Cardiac septum (tissue), 1 donor: ENCODE measurements at regions not wholly inside any gene's neighbourhood (a gene's known extent, or its start where the extent isn't known, plus 50 kb on each side); places are given as distances from the start of the nearest gene placed in this dataset.
"Not testable (repeated sequence)": the region's sequence is repeated elsewhere in the genome, so short reads cannot be mapped to it uniquely, and the experiment has no call there.

Experiments used
- DNase-seq: peaks from one replicate; pipeline ENCODE4 v3.0.0-alpha.2; 2020; ENCODE audit warnings: low spot score
- intact Hi-C: fragments of 100-400 bp; cut with DNase I; formaldehyde crosslinking; loops from one replicate; pipeline ENCODE4 v1.14.0; 2022
- donor health status: DM: no; HTN: no; CAD: no.

DNA sequence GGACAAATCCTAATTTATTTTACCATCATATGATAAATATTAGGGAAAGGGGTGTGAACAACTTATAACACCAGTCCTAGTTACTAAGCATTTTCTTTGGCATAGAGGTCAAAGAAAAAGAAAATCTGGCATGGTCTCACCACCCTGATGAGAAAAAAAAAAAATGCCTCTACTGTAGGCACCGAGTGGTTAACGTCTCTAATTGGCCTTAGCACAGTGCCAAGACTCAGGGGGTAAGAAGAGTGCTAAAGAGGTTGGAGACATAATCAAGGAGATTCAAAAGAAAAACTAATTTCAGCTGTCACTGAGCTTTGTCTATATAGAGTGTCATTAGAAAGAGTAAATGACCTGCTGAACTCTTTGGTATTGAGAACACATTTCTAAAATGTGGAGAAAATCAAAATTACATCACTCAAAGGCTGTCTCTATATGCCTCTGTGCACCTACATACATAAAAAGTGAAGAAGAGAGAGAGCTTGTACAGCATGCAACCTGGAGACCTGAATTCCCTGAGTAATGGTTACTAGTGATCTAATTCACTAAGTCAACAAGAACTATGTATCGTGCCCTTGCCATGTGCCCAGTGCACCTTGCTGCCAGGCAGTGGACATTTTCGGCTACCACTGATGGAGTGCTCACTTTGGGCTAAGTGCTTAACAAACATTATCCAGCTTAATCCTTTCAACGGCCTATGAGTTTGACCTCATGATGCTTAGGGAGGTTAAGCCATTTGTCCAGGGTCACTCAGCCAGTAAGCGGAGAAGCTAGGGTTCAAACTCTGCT lies 113.8 kb upstream of the G2E3 start:
- intact Hi-C loops: no loop called here
- DNase-seq: no peak

DNA sequence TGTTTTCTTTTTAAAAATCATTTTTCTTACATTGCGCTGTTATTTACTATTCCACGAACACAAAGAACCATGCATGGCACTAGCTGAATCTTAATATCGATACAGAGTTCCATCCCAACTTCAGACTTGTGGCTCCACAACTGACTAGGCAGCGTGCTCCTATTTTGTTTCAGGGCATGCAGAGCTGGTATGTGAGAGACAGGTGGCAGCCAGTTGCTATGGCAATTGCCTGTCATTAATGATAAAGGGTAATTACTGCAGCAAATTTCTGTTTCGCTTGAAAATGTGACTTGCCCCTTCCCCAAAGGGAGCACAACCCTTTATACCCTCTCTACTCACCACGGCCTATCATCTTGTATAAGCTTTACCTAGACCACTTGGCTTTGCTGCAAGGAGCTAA lies 113.1 kb upstream of the G2E3 start:
- intact Hi-C loops: no loop called here
- DNase-seq: no peak

DNA sequence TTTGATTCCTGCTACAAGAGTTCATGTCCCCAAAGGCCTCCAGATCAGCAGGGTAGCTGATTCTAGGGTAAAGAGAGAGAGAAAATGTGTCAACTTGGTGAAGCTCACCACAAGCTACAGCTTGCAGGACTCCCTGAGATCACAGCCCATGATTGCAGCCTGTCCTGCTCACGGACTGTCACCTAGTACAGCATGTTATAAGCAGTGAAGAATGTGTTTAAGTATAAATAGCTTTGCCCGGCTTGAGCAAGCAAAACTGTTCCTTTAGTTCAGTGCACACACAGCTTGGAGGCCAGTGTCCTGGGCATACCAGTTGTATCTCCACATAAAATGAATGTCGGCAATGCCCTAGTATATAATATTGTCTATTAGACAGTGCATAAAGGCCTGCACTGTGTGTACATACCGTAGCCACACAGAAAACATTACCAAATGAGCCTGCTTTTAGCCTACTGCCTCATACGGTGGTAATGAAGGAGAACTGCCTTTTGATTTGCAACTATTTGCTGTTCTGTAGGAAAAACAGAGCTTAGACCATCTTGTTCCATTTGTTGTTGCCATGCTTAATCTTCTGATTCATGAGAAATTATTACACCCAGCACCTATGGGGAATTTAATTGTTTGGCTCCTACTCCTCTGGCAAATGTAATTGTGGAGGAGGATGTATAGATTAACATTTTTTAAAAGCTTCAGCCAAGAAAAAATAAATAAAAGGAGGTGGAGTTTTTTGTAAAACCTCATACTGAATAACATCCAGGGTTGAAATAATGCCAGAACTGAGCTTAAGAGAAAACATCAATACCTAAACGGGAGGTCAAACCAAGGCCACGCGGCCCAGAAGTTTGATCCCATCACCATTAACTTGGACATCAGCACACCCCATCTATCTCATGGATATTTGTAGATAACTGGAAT lies 108.1 kb upstream of the G2E3 start:
- DNase-seq: no peak
- intact Hi-C loops: no loop called here

DNA sequence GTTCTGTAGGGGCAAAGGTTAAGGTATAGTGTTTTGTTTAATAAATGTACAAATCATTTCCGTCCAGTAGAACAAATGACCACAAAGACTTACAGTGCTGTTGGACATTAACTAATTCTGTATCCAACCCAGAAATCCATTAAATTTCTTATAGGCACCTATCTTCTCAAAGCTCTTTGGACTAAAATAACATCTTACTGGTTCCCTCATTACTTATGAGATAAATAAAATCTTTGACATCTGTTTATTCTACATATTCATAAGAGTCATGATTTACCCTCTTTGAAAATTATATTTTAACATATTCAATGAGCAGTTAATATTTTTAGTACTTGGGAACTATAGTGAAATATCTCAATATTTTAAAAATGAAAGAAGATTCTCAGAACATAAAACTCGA lies 102.7 kb upstream of the G2E3 start:
- intact Hi-C loops: no loop called here
- DNase-seq: no peak

DNA sequence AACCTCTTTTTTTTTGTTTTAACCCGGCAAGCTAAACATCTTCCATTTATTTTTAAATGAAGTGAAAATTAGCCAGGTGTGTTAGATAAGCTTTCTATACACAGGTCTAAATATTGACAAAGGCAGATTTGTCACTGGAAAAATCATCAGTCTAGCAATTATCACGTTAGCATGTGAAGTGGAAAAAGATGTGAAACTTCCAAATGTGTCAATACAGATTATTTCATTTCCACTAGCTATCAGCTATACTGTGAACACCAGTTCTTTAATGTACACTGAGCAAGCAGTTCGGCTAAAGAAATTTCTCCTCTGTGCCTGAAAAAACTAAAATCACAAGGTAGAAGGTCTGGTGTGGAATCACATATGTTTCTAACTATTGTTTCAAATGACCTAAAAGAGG lies 96.6 kb upstream of the G2E3 start:
- DNase-seq: no peak
- intact Hi-C loops: no loop called here

DNA sequence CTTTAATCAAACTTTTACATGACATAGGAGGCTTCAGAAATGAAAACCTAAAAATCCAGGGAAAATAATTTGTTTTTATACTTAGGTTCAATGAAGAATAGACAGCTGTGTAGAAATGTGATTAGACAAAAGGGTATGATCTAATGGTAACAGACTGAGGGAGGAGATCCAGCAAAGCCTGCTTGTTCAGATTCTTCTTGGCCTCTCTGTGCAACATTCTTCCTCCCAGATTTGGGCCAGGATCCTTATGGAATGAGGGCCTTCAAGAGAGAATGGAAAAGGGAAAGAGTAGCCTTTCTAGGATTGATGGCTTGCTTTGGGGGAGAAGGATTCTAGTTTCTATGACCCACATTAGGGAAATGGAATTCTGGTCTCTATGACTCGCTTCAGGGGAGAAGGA lies 94.5 kb upstream of the G2E3 start:
- intact Hi-C loops: no loop called here
- DNase-seq: no peak

DNA sequence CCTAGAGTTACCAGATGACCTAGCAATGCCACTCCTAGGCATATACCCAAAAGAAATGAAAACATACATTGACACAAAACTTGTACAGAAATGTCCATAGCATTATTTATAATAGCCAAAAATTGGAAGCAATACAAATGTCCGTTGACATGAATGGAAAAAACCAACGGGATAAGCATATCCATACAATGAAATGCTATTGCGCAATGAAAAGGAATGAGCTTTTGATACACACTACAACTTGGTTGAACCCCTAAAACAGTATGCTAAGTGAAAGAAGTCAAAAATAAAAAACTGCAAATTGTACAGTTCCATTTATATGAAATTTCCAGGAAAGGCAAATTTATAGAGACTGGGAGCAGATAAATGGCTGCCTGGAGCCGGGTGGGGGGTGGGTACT lies 90.6 kb upstream of the G2E3 start:
- intact Hi-C loops: no loop called here
- DNase-seq: no peak

DNA sequence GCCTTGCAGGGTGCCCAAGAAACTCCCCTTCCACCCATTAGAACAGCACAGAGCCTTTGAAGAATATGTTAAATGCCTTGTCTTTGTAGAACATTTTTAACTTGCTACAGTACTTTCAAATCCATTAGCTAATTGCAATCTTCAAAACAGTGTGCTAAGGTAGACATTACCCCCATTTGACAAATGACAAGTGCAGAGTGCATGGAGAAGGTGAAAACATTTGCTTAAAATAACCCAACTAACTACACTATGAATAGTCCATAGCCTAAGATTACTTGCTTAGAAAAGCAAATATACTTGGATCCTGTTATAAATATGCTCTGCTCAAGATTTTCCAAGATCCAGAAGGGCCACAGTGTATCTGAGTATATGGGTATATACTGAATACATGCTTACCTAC lies 87.0 kb upstream of the G2E3 start:
- no peak for DNase-seq
- intact Hi-C loops: no loop called here

DNA sequence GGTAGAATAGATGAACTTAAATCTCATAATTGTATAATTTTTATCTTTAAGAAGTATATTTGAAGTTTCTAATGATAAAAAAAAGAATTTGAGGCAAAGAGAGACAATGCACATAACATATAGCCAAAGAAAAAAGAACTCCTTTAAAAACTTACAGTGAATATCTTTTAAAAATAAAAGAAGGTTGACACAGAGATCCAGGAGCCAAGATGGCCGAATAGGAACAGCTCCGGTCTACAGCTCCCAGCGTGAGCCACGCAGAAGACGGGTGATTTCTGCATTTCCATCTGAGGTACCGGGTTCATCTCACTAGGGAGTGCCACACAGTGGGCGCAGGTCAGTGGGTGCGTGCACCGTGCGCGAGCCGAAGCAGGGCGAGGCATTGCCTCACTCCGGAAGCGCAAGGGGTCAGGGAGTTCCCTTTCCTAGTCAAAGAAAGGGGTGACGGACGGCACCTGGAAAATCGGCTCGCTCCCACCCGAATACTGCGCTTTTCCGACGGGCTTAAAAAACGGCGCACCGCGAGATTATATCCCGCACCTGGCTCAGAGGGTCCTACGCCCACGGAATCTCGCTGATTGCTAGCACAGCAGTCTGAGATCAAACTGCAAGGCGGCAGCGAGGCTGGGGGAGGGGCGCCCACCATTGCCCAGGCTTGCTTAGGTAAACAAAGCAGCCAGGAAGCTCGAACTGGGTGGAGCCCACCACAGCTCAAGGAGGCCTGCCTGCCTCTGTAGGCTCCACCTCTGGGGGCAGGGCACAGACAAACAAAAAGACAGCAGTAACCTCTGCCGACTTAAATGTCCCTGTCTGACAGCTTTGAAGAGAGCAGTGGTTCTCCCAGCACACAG lies 84.9 kb upstream of the G2E3 start:
- intact Hi-C loops, DNase-seq: not testable (repeated sequence)

DNA sequence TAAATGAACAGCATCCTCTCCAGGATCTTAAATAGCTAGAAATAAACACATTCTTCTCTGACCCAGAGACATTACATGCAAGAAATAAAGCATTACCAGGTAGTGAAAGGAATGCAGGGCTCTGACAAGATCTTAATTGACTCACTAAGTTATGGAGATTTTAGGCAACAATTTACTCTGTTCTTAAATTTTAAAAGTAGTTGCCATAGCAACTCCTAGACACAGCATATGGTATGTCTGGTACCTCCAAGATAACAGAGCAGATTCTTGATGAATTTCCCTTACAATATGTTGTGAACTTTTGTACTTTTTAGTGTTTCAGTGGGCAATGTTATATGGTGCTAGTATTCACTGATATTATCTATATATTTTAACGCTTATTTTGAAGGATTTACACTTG lies 76.7 kb upstream of the G2E3 start:
- DNase-seq: no peak
- intact Hi-C loops: no loop called here

DNA sequence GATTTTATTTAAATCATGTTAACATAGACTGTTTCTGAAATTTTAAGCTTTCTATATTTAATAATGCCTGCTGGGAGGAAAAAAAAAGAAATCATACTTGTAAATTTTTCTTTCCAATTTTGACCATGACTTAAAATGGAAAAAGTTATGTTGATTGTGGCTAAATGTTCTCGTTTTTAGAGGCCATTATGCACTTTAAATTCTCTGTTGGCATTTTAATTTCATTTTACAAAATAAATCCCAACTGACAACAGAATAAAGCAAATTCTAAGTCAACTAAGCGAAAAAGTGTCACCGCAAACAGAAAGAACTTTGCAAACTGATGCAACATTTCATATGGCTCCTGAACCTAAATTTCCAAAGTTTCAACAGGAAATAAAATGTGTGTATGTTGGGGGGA lies 74.8 kb upstream of the G2E3 start:
- intact Hi-C loops: no loop called here
- no peak for DNase-seq

DNA sequence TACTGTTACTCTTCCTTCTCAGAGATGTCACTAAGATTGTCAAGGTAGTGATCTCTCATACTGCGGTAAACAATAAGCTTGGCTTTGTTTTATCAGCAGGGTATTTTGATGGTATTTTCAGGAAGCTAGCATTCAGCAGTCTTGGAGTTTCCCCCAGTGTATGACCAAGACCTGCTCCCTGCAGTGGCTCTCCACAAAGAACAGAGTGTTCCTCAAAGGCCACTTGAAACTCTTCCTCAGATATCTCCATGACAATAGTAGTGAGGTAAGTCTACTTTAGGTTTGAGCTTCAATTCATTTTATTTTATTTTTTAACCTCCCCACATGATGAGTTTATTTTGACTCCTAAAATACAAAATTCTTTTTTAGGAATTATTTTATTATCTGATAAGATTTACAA lies 74.0 kb upstream of the G2E3 start:
- intact Hi-C loops: no loop called here
- no peak for DNase-seq

DNA sequence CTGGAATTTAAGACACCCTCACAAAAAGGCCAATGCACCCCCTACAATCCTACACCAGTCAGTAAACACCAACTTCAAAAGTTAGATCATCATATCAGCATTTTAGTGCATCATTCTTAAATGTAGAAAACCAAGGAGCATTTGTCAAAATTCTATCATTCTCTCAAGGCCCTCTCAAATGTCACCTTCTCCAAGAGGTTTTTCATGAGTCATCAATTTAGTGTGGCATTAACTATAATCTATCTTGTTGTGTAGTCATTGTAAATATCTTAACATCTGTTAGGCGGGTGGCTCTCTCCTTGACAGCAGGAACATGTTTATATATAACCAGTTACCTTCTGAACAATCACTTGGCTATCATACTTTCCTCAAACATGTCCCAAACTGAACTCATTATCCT lies 62.1 kb upstream of the G2E3 start:
- intact Hi-C loops: no loop called here
- DNase-seq: no peak

DNA sequence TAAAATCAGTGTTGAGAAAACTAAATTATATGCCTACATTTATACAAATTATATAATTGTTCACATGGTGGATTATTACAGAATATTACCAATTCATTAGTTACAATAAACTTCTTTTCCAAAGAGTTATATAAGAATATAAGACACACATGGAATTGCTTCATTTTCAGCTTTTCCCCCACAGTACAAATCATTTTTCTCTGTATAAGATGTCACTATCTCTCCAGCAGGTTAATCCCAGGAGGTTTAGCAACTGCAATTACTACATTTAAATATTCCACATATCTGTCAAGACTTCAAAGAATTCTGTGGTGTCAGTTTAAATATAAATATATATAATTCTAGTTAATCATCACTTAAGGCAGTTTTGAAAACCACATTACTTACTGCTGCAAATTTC lies 59.6 kb upstream of the G2E3 start:
- intact Hi-C loops: no loop called here
- DNase-seq: no peak

DNA sequence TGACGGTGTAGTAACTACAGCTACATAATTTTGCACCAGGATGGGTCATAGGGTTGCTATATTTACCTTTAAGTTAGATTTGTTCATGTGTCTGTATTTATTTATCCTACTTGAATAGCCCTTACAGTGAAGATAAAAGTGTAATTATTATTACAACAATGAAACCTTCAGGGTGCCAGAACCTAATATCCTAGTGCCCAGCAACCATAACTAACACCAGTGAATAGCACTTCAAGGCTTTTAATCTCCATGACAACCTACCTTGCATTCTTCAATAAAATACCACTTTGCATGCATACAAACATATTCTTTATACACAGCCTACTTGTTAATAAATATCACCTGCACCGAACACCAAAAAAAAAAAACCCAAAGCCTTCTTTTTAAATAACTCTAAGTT lies 58.7 kb upstream of the G2E3 start:
- DNase-seq: no peak
- intact Hi-C loops: no loop called here

DNA sequence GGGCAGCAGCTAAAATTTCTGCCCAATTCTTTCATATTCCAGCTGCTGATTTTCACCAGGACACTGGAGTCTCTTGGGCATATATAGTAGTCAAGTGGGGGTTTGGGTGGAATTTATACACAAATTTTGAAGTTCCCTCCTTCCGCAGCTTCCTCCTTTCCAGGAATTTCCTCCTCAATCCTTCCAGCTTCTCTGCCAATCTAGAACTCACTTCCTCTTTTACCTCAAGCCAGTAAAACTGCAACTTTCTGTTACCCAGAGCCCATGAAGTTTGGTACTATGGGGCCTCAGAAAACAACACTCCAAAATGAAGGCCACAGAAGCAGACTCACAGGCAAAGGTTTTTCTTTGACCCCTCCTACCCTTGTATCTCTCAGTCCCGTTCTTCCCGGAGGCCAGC lies 51.7 kb upstream of the G2E3 start:
- DNase-seq: no peak
- intact Hi-C loops: no loop called here
